Loucy (cell line): ENCODE measurements at regions not wholly inside any gene's neighbourhood (a gene's known extent, or its start where the extent isn't known, plus 50 kb on each side); places are given as distances from the start of the nearest gene placed in this dataset.

Experiments used
- H2AFZ ChIP-seq: fragments of 200-600 bp; sonication (generic); 2 replicates; pipeline ENCODE4 v1.6.0; 2016; ENCODE audit warnings: antibody characterized with exemption, mild to moderate bottlenecking, low read length, moderate library complexity
- H3F3A ChIP-seq: fragments of 200-600 bp; 2 replicates; pipeline ENCODE4 v1.6.0; 2016; ENCODE audit warnings: antibody characterized with exemption, low read depth, mild to moderate bottlenecking
- H3K27me3 ChIP-seq: fragments of 200-600 bp; sonication (generic); 2 replicates; pipeline ENCODE4 v1.6.1; 2014; ENCODE audit warnings: low read length, mild to moderate bottlenecking; ENCODE audit not compliant: insufficient read depth, poor library complexity, severe bottlenecking
- H3K36me3 ChIP-seq: fragments of 200-600 bp; sonication (generic); 2 replicates; pipeline ENCODE4 v1.6.1; 2016; ENCODE audit warnings: low read length; ENCODE audit not compliant: insufficient read depth
- H3K4me1 ChIP-seq: fragments of 200-600 bp; sonication (generic); 2 replicates; pipeline ENCODE4 v1.5.1; 2014; ENCODE audit warnings: low read length, mild to moderate bottlenecking; ENCODE audit not compliant: insufficient read depth, poor library complexity, severe bottlenecking
- H3K4me2 ChIP-seq: fragments of 200-600 bp; sonication (generic); 2 replicates; pipeline ENCODE4 v1.6.0; 2014; ENCODE audit warnings: antibody characterized with exemption, low read length, low read depth, mild to moderate bottlenecking; ENCODE audit not compliant: poor library complexity, severe bottlenecking
- H3K4me3 ChIP-seq: fragments of 200-600 bp; sonication (generic); 2 replicates; pipeline ENCODE4 v1.5.1; 2014; ENCODE audit warnings: low read length, mild to moderate bottlenecking, mixed read lengths; ENCODE audit not compliant: poor library complexity, severe bottlenecking
- H3K79me2 ChIP-seq: fragments of 200-600 bp; sonication (generic); 2 replicates; pipeline ENCODE4 v1.6.1; 2014; ENCODE audit warnings: low read length; ENCODE audit not compliant: insufficient read depth
- H3K9ac ChIP-seq: fragments of 200-600 bp; sonication (generic); 2 replicates; pipeline ENCODE4 v1.6.0; 2014; ENCODE audit warnings: mild to moderate bottlenecking, low read depth, low read length, moderate library complexity; ENCODE audit not compliant: poor library complexity, severe bottlenecking
- H3K9me2 ChIP-seq: fragments of 200-600 bp; sonication (generic); replicated peaks from 2 replicates; pipeline ENCODE4 v1.6.1; 2016; ENCODE audit warnings: low read depth, low read length, mixed read lengths
- H3K9me3 ChIP-seq: fragments of 200-600 bp; sonication (generic); 2 replicates; pipeline ENCODE4 v1.6.1; 2014; ENCODE audit warnings: mild to moderate bottlenecking, antibody characterized with exemption, low read length, low read depth; ENCODE audit not compliant: insufficient read depth
- H4K20me1 ChIP-seq: fragments of 200-600 bp; sonication (generic); 2 replicates; pipeline ENCODE4 v1.6.0; 2014; ENCODE audit warnings: antibody characterized with exemption, low read length, mild to moderate bottlenecking; ENCODE audit not compliant: insufficient read depth, poor library complexity, severe bottlenecking
- EZH2phosphoT487 ChIP-seq: fragments of 200-600 bp; IDR thresholded peaks from 2 replicates; pipeline ENCODE4 v1.6.1; 2018; ENCODE audit warnings: antibody characterized with exemption, mild to moderate bottlenecking, moderate library complexity, borderline replicate concordance
- TF ChIP-seq, protein P1 (sequence below): fragments of 200-600 bp; sonication (generic); conservative IDR thresholded peaks from 2 replicates; pipeline ENCODE4 v1.5.1; 2014; ENCODE audit warnings: mild to moderate bottlenecking, antibody characterized with exemption, low read length

- Histone ChIP-seq H4K20me1 (no peaks in the 10 kb centered on the region), H3K27me3 (no peaks in the 10 kb centered on the region)
Measured at GRCh38 chr1:83114136-83114834, 884.6 kb downstream of the TTLL7 start.

DNA sequence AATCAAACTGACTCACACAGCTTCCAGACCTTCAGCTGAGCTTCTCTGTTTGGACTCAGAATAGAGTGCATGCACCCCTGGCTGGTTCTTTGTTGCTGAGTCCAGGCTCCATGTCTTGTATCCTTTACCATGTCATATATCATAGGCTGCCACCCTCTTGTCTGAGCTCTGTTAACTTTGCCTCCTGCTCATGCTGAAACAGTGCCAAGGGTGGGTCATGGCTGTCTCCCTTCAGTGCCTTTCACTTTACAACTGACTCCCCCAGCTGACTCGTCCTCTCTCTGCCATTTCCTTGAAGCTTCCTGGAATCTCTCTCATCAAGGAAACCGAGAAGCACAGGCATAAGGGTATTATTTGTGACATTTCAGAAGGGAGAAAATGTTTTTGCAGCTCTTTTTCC lies 885.3 kb downstream of the TTLL7 start:
- TF ChIP-seq EZH2phosphoT487, result no peak
- TF ChIP-seq, protein P1, sequence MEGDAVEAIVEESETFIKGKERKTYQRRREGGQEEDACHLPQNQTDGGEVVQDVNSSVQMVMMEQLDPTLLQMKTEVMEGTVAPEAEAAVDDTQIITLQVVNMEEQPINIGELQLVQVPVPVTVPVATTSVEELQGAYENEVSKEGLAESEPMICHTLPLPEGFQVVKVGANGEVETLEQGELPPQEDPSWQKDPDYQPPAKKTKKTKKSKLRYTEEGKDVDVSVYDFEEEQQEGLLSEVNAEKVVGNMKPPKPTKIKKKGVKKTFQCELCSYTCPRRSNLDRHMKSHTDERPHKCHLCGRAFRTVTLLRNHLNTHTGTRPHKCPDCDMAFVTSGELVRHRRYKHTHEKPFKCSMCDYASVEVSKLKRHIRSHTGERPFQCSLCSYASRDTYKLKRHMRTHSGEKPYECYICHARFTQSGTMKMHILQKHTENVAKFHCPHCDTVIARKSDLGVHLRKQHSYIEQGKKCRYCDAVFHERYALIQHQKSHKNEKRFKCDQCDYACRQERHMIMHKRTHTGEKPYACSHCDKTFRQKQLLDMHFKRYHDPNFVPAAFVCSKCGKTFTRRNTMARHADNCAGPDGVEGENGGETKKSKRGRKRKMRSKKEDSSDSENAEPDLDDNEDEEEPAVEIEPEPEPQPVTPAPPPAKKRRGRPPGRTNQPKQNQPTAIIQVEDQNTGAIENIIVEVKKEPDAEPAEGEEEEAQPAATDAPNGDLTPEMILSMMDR, result no peak

More at GRCh38 chr1:83114136-83114834, 884.6 kb downstream of the TTLL7 start:
- no peak overlapping the region for H3K4me2 ChIP-seq
- H2AFZ ChIP-seq, result no peak overlapping the region
- H3K4me3 ChIP-seq, result no peak overlapping the region
- H3K79me2 ChIP-seq, result no peaks in the 10 kb centered on the region
- no peaks in the 10 kb centered on the region for H3K9me3 ChIP-seq
- no peaks in the 10 kb centered on the region for H3K36me3 ChIP-seq
- no peak overlapping the region for H3K9ac ChIP-seq
- TF ChIP-seq EZH2phosphoT487, result no peak
- TF ChIP-seq, protein P1, result no peak
- no peaks in the 10 kb centered on the region for H3K9me2 ChIP-seq
- no peaks in the 10 kb centered on the region for H3K4me1 ChIP-seq
- no peaks in the 10 kb centered on the region for H3F3A ChIP-seq

DNA sequence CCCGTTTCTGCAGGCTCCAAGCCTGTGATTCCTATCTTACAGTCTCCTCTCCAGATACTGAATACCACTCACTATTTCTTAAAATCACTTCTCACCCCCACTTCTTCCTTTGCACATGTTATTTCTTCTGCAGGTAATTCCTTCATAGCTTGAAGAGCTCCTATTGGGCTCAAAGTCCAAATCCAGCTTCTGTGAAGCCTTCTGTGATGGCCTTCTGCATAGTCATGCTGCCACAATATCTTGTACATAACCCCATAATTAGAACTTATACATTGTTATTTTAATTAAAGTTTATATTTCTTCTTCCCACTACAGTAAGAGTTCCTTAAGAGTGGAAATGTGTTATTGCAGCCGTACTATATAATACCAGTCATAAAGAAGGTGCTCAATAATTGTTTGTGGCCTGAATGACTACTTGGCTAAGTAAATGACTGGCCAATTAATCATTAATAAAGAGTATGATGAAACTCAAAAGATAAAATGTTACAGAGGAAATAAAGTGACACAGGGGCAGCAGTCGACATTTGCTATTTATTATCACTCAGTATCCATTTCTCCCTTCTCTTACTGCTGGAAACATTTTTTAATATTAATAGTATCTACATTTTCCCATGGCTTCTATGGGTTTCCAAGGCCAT lies 886.6 kb downstream of the TTLL7 start:
- Histone ChIP-seq H3K9ac (no peak overlapping the region), H4K20me1 (no peaks in the 10 kb centered on the region), H3K9me3 (no peaks in the 10 kb centered on the region), H3K4me2 (no peak overlapping the region), H3F3A (no peaks in the 10 kb centered on the region), H3K4me1 (no peaks in the 10 kb centered on the region), H3K27me3 (no peaks in the 10 kb centered on the region), H3K9me2 (no peaks in the 10 kb centered on the region), H3K36me3 (no peaks in the 10 kb centered on the region), H3K79me2 (no peaks in the 10 kb centered on the region), H3K4me3 (no peak overlapping the region), H2AFZ (no peak overlapping the region)
- no peak for TF ChIP-seq EZH2phosphoT487
- TF ChIP-seq, protein P1, result no peak

More for the DNA sequence above, 885.3 kb downstream of the TTLL7 start:
- H3K4me1 ChIP-seq, result no peaks in the 10 kb centered on the region
- no peak overlapping the region for H3K4me3 ChIP-seq
- no peak overlapping the region for H3K4me2 ChIP-seq
- no peaks in the 10 kb centered on the region for H4K20me1 ChIP-seq
- H3K79me2 ChIP-seq, result no peaks in the 10 kb centered on the region
- H3F3A ChIP-seq, result no peaks in the 10 kb centered on the region
- no peak overlapping the region for H3K9ac ChIP-seq
- H2AFZ ChIP-seq, result no peak overlapping the region
- H3K9me2 ChIP-seq, result no peaks in the 10 kb centered on the region
- no peaks in the 10 kb centered on the region for H3K36me3 ChIP-seq
- H3K9me3 ChIP-seq, result no peaks in the 10 kb centered on the region
- no peaks in the 10 kb centered on the region for H3K27me3 ChIP-seq
